ENCODE measurements at regions not wholly inside any gene's neighbourhood (a gene's known extent, or its start where the extent isn't known, plus 50 kb on each side); places are given as distances from the start of the nearest gene placed in this dataset.

GRCh38 chr7:85376589-85376988, 189.7 kb upstream of the SEMA3D start:
- Histone ChIP-seq H3K36me3 (ENCODE audit: control insufficient read depth, insufficient read depth, low read length) (no peaks in the 10 kb centered on the region), H3K27me3 (ENCODE audit: control insufficient read depth in 2 of 2, insufficient read depth in 2 of 2, low read length in 2 of 2) (no peaks in the 10 kb centered on the region), H3K9ac (ENCODE audit: insufficient read depth in 1 of 2, low read depth in 2 of 2, low read length in 2 of 2) (no peak overlapping the region), H3K27ac (ENCODE audit: extremely low read depth, low read depth, low read length) (no peak overlapping the region), H4K20me1 (replicated peaks; ENCODE audit: control insufficient read depth, insufficient read depth, low read length) (no peaks in the 10 kb centered on the region), H3K4me3 (no peak overlapping the region), H3K79me2 (ENCODE audit: control insufficient read depth, insufficient read depth, low read length) (no peaks in the 10 kb centered on the region), H3K4me2 (ENCODE audit: insufficient read depth, low read length) (no peak overlapping the region), H3K9me3 (replicated peaks; ENCODE audit: control insufficient read depth, insufficient read depth, low read depth, low read length) (0 out of 2 replicates have a peak, but pooled peaks cover 4% of the 10 kb centered on the region), H3K4me1 (replicated peaks in 1 of 2; ENCODE audit: control insufficient read depth in 2 of 2, insufficient read depth in 2 of 2, low read length in 2 of 2) (no peaks in the 10 kb centered on the region), H2AFZ (ENCODE audit: low read depth, low read length) (no peak overlapping the region), H3K9me1 (ENCODE audit: control insufficient read depth, insufficient read depth, low read length) (no peaks in the 10 kb centered on the region)
- 0% methylated on average over 2 of the region's 2 CpGs for WGBS (ENCODE audit: insufficient coverage, low coverage, missing lambda C conversion rate)
- no TSS peak for BruUV-seq (replicated peaks)
- CTCF ChIA-PET (ENCODE audit: low intra/inter-chr PET ratio), result no interaction called here
- in situ Hi-C loops (cut with MboI) (no loop called here), intact Hi-C loops (cut with micrococcal nuclease) (no loop called here)
- POLR2A ChIA-PET, result no interaction called here
- no peak for DNase-seq (ENCODE audit: extremely low read depth in 1 of 4, low spot score in 3 of 4)
- ATAC-seq, result no peak
- no peak for FAIRE-seq
- TF ChIP-seq E2F5 (CRISPR knock-in tag; IDR thresholded peaks at IDR 0.05) (no peak), HDAC8 (tag; IDR thresholded peaks at IDR 0.05) (no peak), ZNF436 (CRISPR knock-in tag; IDR thresholded peaks at IDR 0.05) (no peak), GTF3C2 (IDR thresholded peaks at IDR 0.05; ENCODE audit: borderline replicate concordance, extremely low read depth, insufficient read length) (no peak), ZNF740 (CRISPR knock-in tag; IDR thresholded peaks at IDR 0.05) (no peak), ZNF740 (tag; IDR thresholded peaks at IDR 0.05) (no peak), NR2C2 (CRISPR knock-in tag; IDR thresholded peaks at IDR 0.05) (no peak), NR2C2 (tag; IDR thresholded peaks at IDR 0.05) (no peak), ZMIZ1 (IDR thresholded peaks at IDR 0.05; ENCODE audit: low read depth in 2 of 2, low read length in 2 of 2) (no peak), GTF2B (IDR thresholded peaks at IDR 0.05; ENCODE audit: extremely low read depth, insufficient read length) (no peak), RHOXF2B (CRISPR knock-in tag; conservative IDR thresholded peaks at IDR 0.05) (no peak)

All from K562 (cell line).